HG03095 (cell line): ENCODE measurements at regions not wholly inside any gene's neighbourhood (a gene's known extent, or its start where the extent isn't known, plus 50 kb on each side); places are given as distances from the start of the nearest gene placed in this dataset.
"Not testable (repeated sequence)": the region's sequence is repeated elsewhere in the genome, so short reads cannot be mapped to it uniquely, and the experiment has no call there.

ENCODE experiments used
- ATAC-seq: cut with Tn5 transposase; IDR thresholded peaks from one replicate; pipeline ENCODE4 v1.9.1; 2021; ENCODE audit warnings: moderate library complexity; ENCODE audit not compliant: unreplicated experiment

DNA sequence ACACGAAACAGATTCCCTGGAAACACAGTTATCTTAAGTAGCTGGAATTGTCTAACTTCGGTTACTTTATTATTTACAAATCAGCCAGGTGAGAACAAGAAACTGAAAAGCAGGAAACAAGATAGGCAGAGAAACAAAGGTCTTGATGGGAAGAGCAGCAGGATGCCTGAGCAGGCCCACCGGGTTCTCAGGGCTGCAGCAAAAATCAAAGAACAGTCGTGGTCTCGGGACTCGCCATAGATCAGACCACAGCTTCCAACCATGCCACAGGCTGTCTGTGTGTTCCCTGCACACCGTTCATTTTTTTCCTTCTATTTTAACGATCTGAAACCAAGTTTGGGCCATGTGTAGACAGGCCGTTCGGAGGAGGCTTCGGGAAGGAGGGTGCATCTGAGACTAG is 62.7 kb upstream of the SOX11 start:
- ATAC-seq: not testable (repeated sequence)

DNA sequence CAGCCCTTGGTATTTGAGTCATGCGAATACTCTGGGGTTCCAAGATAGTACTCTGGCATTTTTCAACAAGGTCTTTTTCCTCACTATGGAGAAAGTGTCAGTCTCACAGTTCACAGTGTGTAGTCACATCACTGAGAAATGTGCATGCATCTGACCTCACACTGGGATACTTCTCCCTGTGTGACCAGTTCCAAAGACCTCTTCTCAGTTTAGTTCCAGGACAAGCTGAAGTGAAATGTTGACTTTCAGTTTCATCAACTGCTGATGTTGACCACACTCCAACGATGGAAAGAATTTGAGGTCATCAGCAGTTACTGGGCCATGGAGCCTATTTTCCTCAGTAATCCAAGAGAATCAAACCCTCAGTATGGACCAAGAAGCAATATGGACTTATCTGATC is 55.1 kb upstream of the SOX11 start:
- not testable (repeated sequence) for ATAC-seq
